Neutrophil (primary cell): ENCODE measurements at regions not wholly inside any gene's neighbourhood (a gene's known extent, or its start where the extent isn't known, plus 50 kb on each side); places are given as distances from the start of the nearest gene placed in this dataset.

Experiments used
- H3K27ac ChIP-seq: fragments of 200-600 bp; sonication (generic); 2 replicates; pipeline ENCODE4 v1.5.1; 2016; ENCODE audit warnings: mild to moderate bottlenecking, moderate library complexity
- H3K27me3 ChIP-seq: fragments of 200-600 bp; sonication (generic); 2 replicates; pipeline ENCODE4 v1.6.0; 2016; ENCODE audit warnings: mild to moderate bottlenecking
- H3K36me3 ChIP-seq: fragments of 200-600 bp; sonication (generic); 2 replicates; pipeline ENCODE4 v1.5.1; 2017
- H3K4me1 ChIP-seq, 2 experiments: fragments of 200-600 bp in 1 of 2; sonication (generic) in 1 of 2; 1 replicate in 1 of 2; 2 replicates in 1 of 2; pipeline versions ENCODE4 v1.5.1 to v1.6.1; 2013 to 2016; ENCODE audit warnings: low read depth in 1 of 2, low read length in 1 of 2, mild to moderate bottlenecking in 1 of 2, moderate library complexity in 1 of 2; ENCODE audit not compliant: control insufficient read depth in 1 of 2, insufficient read depth in 1 of 2
- H3K4me3 ChIP-seq, 2 experiments: fragments of 200-600 bp in 1 of 2; sonication (generic) in 1 of 2; 1 replicate in 1 of 2; 2 replicates in 1 of 2; pipeline ENCODE4 v1.5.1; 2013 to 2016; ENCODE audit warnings: low read depth in 1 of 2, low read length in 1 of 2, mild to moderate bottlenecking in 1 of 2, moderate library complexity in 1 of 2
- H3K9me3 ChIP-seq: fragments of 200-600 bp; sonication (generic); 2 replicates; pipeline ENCODE4 v1.5.1; 2016
- TF ChIP-seq, protein P1 (sequence below): fragments of 200-600 bp; sonication (generic); IDR thresholded peaks from 2 replicates; pipeline ENCODE4 v1.5.1; 2016; ENCODE audit warnings: antibody characterized with exemption

DNA sequence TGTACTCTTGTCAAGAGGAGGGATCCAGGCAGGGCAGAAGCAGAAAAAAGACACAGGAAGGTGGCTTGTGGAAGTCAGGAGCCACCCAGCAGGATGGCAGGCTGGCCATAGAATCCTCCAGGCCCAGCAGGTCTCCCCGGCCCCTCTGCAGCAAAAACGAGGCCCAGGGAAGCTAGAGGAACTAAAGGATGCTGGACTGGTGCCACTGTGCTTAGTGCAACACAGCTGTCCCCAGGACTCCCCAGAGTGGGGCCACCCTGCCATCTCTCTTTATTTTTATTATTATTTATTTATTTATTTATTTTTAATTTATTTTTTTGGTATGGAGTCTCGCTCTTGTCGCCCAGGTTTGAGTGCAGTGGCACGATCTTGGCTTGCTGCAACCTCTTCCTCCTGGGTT is 54.1 kb downstream of the PITPNM2 start:
- Histone ChIP-seq H3K4me3 (no peak overlapping the region), H3K36me3 (no peaks in the 10 kb centered on the region), H3K27me3 (no peaks in the 10 kb centered on the region), H3K9me3 (no peaks in the 10 kb centered on the region), H3K27ac (no peak overlapping the region), H3K4me1 (peaks cover 2 to 3% of the 10 kb centered on the region in 2 experiments)
- TF ChIP-seq, protein P1, sequence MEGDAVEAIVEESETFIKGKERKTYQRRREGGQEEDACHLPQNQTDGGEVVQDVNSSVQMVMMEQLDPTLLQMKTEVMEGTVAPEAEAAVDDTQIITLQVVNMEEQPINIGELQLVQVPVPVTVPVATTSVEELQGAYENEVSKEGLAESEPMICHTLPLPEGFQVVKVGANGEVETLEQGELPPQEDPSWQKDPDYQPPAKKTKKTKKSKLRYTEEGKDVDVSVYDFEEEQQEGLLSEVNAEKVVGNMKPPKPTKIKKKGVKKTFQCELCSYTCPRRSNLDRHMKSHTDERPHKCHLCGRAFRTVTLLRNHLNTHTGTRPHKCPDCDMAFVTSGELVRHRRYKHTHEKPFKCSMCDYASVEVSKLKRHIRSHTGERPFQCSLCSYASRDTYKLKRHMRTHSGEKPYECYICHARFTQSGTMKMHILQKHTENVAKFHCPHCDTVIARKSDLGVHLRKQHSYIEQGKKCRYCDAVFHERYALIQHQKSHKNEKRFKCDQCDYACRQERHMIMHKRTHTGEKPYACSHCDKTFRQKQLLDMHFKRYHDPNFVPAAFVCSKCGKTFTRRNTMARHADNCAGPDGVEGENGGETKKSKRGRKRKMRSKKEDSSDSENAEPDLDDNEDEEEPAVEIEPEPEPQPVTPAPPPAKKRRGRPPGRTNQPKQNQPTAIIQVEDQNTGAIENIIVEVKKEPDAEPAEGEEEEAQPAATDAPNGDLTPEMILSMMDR = no peak

DNA sequence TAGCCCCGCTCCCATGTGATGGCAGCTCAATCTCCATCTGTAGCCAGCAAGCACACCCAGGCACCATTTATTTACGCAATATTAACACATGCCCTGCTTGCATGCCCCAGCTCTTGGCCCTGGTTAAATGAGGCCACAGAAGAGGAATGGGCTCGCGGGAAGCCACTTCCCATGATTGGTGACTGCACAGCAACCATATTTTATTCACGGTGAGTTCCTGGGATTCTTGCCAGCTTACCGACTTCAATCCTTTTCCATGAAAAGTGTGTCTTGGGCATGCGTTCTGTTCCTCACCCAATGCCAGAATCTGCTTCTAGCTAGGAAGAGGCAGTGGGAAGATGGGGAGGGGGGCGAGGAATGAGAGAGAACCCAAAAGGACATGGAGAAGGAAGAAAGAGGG is 54.7 kb downstream of the PITPNM2 start:
- TF ChIP-seq, protein P1 = no peak
- Histone ChIP-seq H3K4me1 (peaks cover 6% of the 10 kb centered on the region in 2 experiments), H3K36me3 (no peaks in the 10 kb centered on the region), H3K27ac (no peak overlapping the region), H3K4me3 (no peak overlapping the region), H3K9me3 (no peaks in the 10 kb centered on the region), H3K27me3 (no peaks in the 10 kb centered on the region)

DNA sequence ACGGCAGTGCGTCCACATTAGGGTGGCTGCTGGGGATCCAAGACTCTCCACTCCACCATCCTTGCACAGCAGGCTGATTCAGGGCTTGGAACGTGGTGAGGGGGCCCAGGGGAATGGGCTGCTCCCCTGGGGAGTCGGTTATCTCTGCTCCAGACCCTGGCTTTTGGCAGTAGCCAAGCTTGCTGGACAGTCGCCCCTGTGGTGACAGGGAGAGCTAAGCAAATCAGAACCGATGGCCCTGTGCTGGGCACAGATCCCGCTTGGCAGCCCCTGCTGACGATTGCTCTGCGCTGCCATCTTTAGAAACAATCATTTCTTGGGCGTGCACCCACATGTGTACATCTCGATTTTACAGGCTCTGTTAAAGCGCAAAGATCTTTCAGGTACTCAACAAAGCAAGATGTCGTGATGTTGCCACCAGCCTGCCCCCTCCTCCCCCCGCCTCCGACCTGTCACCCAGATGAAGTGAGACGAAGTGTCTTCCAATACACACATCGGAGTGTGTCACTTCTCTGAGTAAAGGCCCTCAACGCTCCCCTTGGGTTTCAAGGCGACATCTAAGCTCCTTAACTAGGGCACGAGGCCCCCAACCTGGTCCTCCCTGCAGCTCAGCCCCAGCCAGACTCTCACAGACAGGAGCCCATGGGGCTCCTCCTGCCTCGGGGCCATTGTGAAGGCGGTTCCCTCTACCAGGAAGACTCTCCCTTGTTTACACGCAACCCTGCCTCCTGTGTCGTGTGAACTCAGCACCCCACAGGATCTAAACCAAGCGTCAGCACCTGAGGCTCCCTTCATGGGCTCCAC is 55.6 kb downstream of the PITPNM2 start:
- TF ChIP-seq, protein P1 = no peak
- Histone ChIP-seq H3K27me3 (no peaks in the 10 kb centered on the region), H3K4me3 (no peak overlapping the region), H3K4me1 (peaks cover 6% of the 10 kb centered on the region in 2 experiments), H3K9me3 (no peaks in the 10 kb centered on the region), H3K27ac (no peak overlapping the region), H3K36me3 (no peaks in the 10 kb centered on the region)

DNA sequence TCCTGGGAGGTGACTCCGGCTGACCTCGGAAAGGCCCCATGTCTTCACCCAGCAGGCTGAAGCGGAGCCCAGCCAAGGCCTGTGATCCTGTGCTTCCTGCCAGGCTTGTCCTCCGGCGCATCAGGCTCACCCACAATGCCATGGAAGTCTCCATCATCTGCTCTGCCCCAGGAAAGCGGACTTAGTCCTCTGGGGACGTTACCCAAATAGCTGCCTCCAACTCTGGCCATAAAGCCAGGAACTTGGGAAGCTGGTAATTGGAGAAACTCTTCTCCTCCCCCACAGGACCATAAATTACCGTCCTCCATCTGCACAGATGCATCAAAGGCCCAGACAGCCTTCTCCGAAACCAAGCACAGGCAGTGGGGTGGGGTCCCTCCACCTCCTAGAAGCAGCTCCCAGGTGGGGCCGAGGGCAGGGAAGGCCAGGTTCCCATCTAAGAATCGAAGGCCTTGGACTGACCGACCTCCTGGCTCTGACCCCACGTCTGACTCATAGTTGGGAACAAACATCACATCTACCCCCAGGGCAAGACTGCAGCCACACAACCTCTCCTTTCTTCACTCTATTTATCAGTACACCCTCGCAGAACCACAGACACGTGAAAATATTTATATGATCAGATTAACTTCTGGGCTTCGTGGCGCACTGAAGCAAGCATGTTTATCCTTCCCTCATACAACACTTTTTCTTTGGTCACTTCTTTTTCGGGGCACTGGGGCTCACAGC is 56.4 kb downstream of the PITPNM2 start:
- H3K4me3 ChIP-seq = no peak overlapping the region
- H3K36me3 ChIP-seq = no peaks in the 10 kb centered on the region
- H3K9me3 ChIP-seq = no peaks in the 10 kb centered on the region
- peaks cover 6% of the 10 kb centered on the region in 2 experiments for H3K4me1 ChIP-seq
- no peak overlapping the region for H3K27ac ChIP-seq
- TF ChIP-seq, protein P1 = no peak
- no peaks in the 10 kb centered on the region for H3K27me3 ChIP-seq

DNA sequence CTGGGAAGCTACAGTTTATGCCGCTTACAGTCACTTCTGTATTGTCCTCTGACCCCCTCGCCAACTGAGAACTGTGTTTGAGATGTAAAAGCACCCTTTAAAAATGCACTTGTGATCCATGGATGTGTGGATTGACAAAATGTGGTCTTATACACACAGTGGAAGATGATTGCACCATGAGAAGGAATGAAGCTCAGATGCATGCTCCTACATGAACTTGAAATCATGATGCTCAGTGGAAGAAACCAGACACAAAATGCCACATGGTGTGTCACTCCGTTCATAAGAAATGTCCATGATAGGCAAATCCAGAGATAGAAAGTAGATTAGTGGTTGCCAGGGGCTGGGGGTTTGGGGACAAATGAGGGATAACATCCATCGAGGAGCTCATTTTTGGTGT is 58.0 kb downstream of the PITPNM2 start:
- Histone ChIP-seq H3K36me3 (no peaks in the 10 kb centered on the region), H3K27me3 (no peaks in the 10 kb centered on the region), H3K27ac (no peak overlapping the region), H3K9me3 (no peaks in the 10 kb centered on the region), H3K4me1 (peaks cover 6% of the 10 kb centered on the region in 2 experiments), H3K4me3 (no peak overlapping the region)
- TF ChIP-seq, protein P1 = no peak
